ENCODE measurements at regions not wholly inside any gene's neighbourhood (a gene's known extent, or its start where the extent isn't known, plus 50 kb on each side); places are given as distances from the start of the nearest gene placed in this dataset.

DNA sequence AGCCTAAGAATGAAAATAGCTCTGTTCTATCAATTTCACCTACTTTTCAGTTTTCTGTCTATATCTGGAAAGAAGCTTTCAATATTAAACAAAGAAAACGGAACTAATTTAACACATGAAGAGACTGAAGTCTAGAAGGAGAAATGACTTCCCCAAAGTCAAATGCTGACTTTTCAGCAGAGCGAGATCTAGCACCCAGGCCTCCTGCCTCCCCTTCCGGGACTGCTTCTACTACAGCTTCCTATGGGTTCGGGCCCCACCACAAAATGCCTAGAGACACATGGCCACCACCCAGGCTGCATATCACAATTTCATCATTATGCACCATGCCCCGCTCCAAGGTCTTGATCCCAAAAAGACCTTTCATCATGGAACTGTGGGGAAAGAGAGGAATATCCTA is 104.5 kb downstream of the SST start:
- ChIA-PET CTCF (ENCODE audit: partially characterized antibody) (interaction anchor here (0.6 to 3.9 kb wide), 6 partner anchors 50 to 247 kb away, joined by 3 to 30 read pairs (median 4); no protein-coding TSS in a partner anchor), POLR2A (ENCODE audit: partially characterized antibody) (no interaction called here)
- Histone ChIP-seq H2BK120ac (replicated peaks; ENCODE audit: low read depth, low read length) (no peak overlapping the region), H3K4me1 (replicated peaks in 1 of 4; ENCODE audit: control insufficient read depth in 3 of 4, insufficient read depth in 4 of 4, low read length in 3 of 4) (peaks cover 0 to 13% (median 7%) of the 10 kb centered on the region in 4 experiments; a peak in 6 of 7 replicates), H2BK15ac (ENCODE audit: low read length) (no peak overlapping the region), H3K56ac (replicated peaks; ENCODE audit: insufficient read length, low read depth, low read length) (no peak overlapping the region), H3K23me2 (ENCODE audit: low read depth, low read length) (no peaks in the 10 kb centered on the region), H3K9me3 (ENCODE audit: insufficient read depth in 2 of 2, low read depth in 1 of 2, low read length in 1 of 2) (no peaks in the 10 kb centered on the region), H3K4me3 (ENCODE audit: extremely low read depth in 1 of 4, insufficient read depth in 2 of 4, low read depth in 3 of 4, low read length in 4 of 4) (no peak overlapping the region), H3K18ac (ENCODE audit: extremely low read depth, low read length) (no peak overlapping the region), H2AFZ (ENCODE audit: low read length) (no peak overlapping the region), H3K79me1 (ENCODE audit: low read depth, low read length) (no peaks in the 10 kb centered on the region), H2BK20ac (ENCODE audit: low read length) (no peak overlapping the region), H3K27me3 (replicated peaks in 1 of 4; ENCODE audit: control insufficient read depth in 3 of 4, extremely low read depth in 1 of 4, insufficient read depth in 3 of 4, low read length in 3 of 4) (no peaks in the 10 kb centered on the region), H3K14ac (ENCODE audit: insufficient read length) (no peak overlapping the region), H3K4me2 (ENCODE audit: insufficient read depth in 1 of 2, low read depth in 2 of 2, low read length in 2 of 2) (no peak overlapping the region), H3K27ac (ENCODE audit: low read depth, low read length) (no peak overlapping the region), H4K8ac (ENCODE audit: extremely low read depth, insufficient read depth, low read length) (no peak overlapping the region), H3K9ac (replicated peaks in 1 of 4; ENCODE audit: extremely low read depth in 1 of 4, low read depth in 3 of 4, low read length in 3 of 4) (no peak overlapping the region), H2BK5ac (ENCODE audit: low read depth, low read length) (no peak overlapping the region), H3K23ac (ENCODE audit: insufficient read length) (no peak overlapping the region), H3K4ac (replicated peaks; ENCODE audit: insufficient read length, low read depth, low read length) (no peak overlapping the region), H4K20me1 (replicated peaks in 1 of 2; ENCODE audit: control insufficient read depth in 1 of 2, insufficient read depth in 2 of 2, low read length in 2 of 2) (no peaks in the 10 kb centered on the region), H4K5ac (ENCODE audit: insufficient read length, low read depth, low read length) (no peak overlapping the region), H4K91ac (replicated peaks; ENCODE audit: insufficient read length, low read length) (no peak overlapping the region), H3K79me2 (ENCODE audit: control insufficient read depth in 1 of 2, insufficient read depth in 2 of 2, low read length in 2 of 2) (no peaks in the 10 kb centered on the region), H2AK5ac (ENCODE audit: low read depth, low read length) (no peak overlapping the region), H2BK12ac (ENCODE audit: low read depth, low read length) (no peak overlapping the region), H3K36me3 (ENCODE audit: control insufficient read depth in 2 of 4, insufficient read depth in 4 of 4, low read length in 3 of 4) (no peaks in the 10 kb centered on the region)
- WGBS, 2 experiments (ENCODE audit: extremely low coverage in 1 of 2, insufficient coverage in 1 of 2, insufficient read length in 1 of 2, insufficient replicate concordance in 2 of 2, low coverage in 1 of 2, low lambda C conversion rate in 2 of 2, missing lambda C conversion rate in 1 of 2) = 96% methylated on average over 5 of the region's 5 CpGs; no CpG with 5 or more reads in 1 of the 2 experiments
- FAIRE-seq = no peak
- DNase-seq (ENCODE audit: low read depth in 1 of 2, low spot score in 2 of 2) = no peak
- TF ChIP-seq RXRA (IDR thresholded peaks at IDR 0.05; ENCODE audit: insufficient read depth, low read depth, low read length) = no peak
- TF ChIP-seq JUN (IDR thresholded peaks at IDR 0.05; ENCODE audit: low read depth, low read length) = no peak
- TF ChIP-seq EP300 (IDR thresholded peaks at IDR 0.05; ENCODE audit: borderline replicate concordance in 1 of 2, low read depth in 2 of 2, low read length in 2 of 2) = no peak
- no peak for TF ChIP-seq BACH1 (IDR thresholded peaks at IDR 0.05; ENCODE audit: low read length)
- no peak for TF ChIP-seq YY1 (IDR thresholded peaks at IDR 0.05; ENCODE audit: low read depth, low read length)
- TF ChIP-seq KDM5A (IDR thresholded peaks at IDR 0.05; ENCODE audit: low read length) = no peak
- TF ChIP-seq, protein P1, sequence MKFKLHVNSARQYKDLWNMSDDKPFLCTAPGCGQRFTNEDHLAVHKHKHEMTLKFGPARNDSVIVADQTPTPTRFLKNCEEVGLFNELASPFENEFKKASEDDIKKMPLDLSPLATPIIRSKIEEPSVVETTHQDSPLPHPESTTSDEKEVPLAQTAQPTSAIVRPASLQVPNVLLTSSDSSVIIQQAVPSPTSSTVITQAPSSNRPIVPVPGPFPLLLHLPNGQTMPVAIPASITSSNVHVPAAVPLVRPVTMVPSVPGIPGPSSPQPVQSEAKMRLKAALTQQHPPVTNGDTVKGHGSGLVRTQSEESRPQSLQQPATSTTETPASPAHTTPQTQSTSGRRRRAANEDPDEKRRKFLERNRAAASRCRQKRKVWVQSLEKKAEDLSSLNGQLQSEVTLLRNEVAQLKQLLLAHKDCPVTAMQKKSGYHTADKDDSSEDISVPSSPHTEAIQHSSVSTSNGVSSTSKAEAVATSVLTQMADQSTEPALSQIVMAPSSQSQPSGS (IDR thresholded peaks at IDR 0.05; ENCODE audit: low read length) = no peak
- no peak for TF ChIP-seq CTCF (IDR thresholded peaks at IDR 0.05; ENCODE audit: control extremely low read depth in 1 of 3, insufficient read depth in 1 of 3, low read depth in 1 of 3, low read length in 3 of 3)
- TF ChIP-seq SP2 (IDR thresholded peaks at IDR 0.05; ENCODE audit: low read length) = no peak
- TF ChIP-seq SP1 (IDR thresholded peaks at IDR 0.05; ENCODE audit: low read depth, low read length) = no peak
- TF ChIP-seq KDM4A (IDR thresholded peaks at IDR 0.05; ENCODE audit: low read depth, low read length, severe bottlenecking) = no peak

All from H1 (cell line).